GM10248 (cell line): ENCODE measurements at regions not wholly inside any gene's neighbourhood (a gene's known extent, or its start where the extent isn't known, plus 50 kb on each side); places are given as distances from the start of the nearest gene placed in this dataset.

Experiments
- CTCF ChIA-PET: fragments of 300-600 bp; sonication (Branson Sonifier 250); formaldehyde crosslinking; extraction: SDS; loops from one replicate; lab custom pipeline; 2021; ENCODE audit warnings: antibody characterized with exemption; lab: Yijun Ruan, JAX
- POLR2A ChIA-PET: fragments of 350-650 bp; sonication (Branson Sonifier 250); formaldehyde crosslinking; extraction: SDS; loops from one replicate; lab custom pipeline; 2020; ENCODE audit warnings: antibody characterized with exemption; lab: Yijun Ruan, JAX
- DNase-seq: peaks from one replicate; pipeline ENCODE4 v3.0.0; 2012; ENCODE audit errors: extremely low spot score
- CTCF ChIP-seq: IDR thresholded peaks from 2 replicates; pipeline ENCODE4 v1.5.1; 2012; ENCODE audit warnings: mild to moderate bottlenecking, low read depth; ENCODE audit errors: extremely low read depth, missing control alignments, control extremely low read depth

- ChIA-PET CTCF (no interaction called here), POLR2A (no interaction called here)
- no peak for DNase-seq
- no peak for TF ChIP-seq CTCF
These were observed 360.1 kb downstream of the HDGFL1 start for GRCh38 chr6:22929311-22929985.

- POLR2A ChIA-PET: no interaction called here
- CTCF ChIA-PET: no interaction called here
- no peak for TF ChIP-seq CTCF
- no peak for DNase-seq
These were observed 371.4 kb downstream of the HDGFL1 start for GRCh38 chr6:22940581-22941290.

GRCh38 chr6:22942403-22942802 lies 373.0 kb downstream of the HDGFL1 start:
- no peak for TF ChIP-seq CTCF
- ChIA-PET POLR2A (no interaction called here), CTCF (no interaction called here)
- no peak for DNase-seq

GRCh38 chr6:22943327-22943726 lies 374.0 kb downstream of the HDGFL1 start:
- POLR2A ChIA-PET: no interaction called here
- no peak for TF ChIP-seq CTCF
- no peak for DNase-seq
- CTCF ChIA-PET: no interaction called here

- no peak for TF ChIP-seq CTCF
- DNase-seq: no peak
- CTCF ChIA-PET: interaction anchor here (1.0 to 1.2 kb wide), 2 partner anchors 9 to 15 kb away, joined by 3 read pairs; no protein-coding TSS in a partner anchor
- POLR2A ChIA-PET: no interaction called here
These were observed 380.6 kb downstream of the HDGFL1 start for GRCh38 chr6:22949967-22950366.

GRCh38 chr6:22952097-22952496 lies 382.7 kb downstream of the HDGFL1 start:
- CTCF ChIA-PET: no interaction called here
- no peak for TF ChIP-seq CTCF
- POLR2A ChIA-PET: no interaction called here
- DNase-seq: no peak
